Transverse colon (tissue), 4 donors: ENCODE measurements at regions not wholly inside any gene's neighbourhood (a gene's known extent, or its start where the extent isn't known, plus 50 kb on each side); places are given as distances from the start of the nearest gene placed in this dataset.

Experiments used
- DNase-seq: peaks from one replicate; pipeline ENCODE4 v3.0.0-alpha.2; 2019
- H3K27ac ChIP-seq, 4 donors: fragments of 200-600 bp; sonication (generic); 2 replicates each; pipeline ENCODE4 v1.5.1; 2016 to 2018; ENCODE audit warnings: inconsistent platforms in 4 of 4
- H3K27me3 ChIP-seq: fragments of 200-600 bp; sonication (generic); 2 replicates; pipeline ENCODE4 v1.5.1; 2017; ENCODE audit warnings: inconsistent platforms
- H3K36me3 ChIP-seq, 4 donors: fragments of 200-600 bp; sonication (generic); 2 replicates each; pipeline ENCODE4 v1.5.1; 2017 to 2019; ENCODE audit warnings: inconsistent platforms in 4 of 4
- H3K4me1 ChIP-seq, 4 donors: fragments of 200-600 bp; sonication (generic); 2 replicates each; pipeline ENCODE4 v1.5.1; 2017 to 2020; ENCODE audit warnings: inconsistent platforms in 4 of 4
- H3K4me3 ChIP-seq, 4 donors: fragments of 200-600 bp; sonication (generic); 1 replicate in 1 of 4; 2 replicates in 3 of 4; pipeline versions ENCODE4 v1.5.1 to v1.6.1; 2017 to 2019; ENCODE audit warnings: inconsistent platforms in 4 of 4
- H3K9me3 ChIP-seq, 2 donors: fragments of 200-600 bp; sonication (generic); 2 replicates each; pipeline ENCODE4 v1.5.1; 2017 to 2019; ENCODE audit warnings: inconsistent platforms in 2 of 2
- CTCF ChIP-seq, 5 experiments: fragments of 200-600 bp in 3 of 5; fragments of 450-650 bp in 2 of 5; sonication (generic) in 3 of 5; IDR thresholded peaks; 1 replicate in 2 of 5; 2 replicates in 3 of 5; pipeline ENCODE4 v1.5.1; 2016 to 2017; ENCODE audit warnings: antibody characterized with exemption in 5 of 5, inconsistent platforms in 3 of 5, mild to moderate bottlenecking in 2 of 5, moderate library complexity in 1 of 5
- EP300 ChIP-seq: sonication (generic); formaldehyde crosslinking; IDR thresholded peaks from one replicate; pipeline ENCODE4 v1.6.1; 2017; ENCODE audit warnings: antibody characterized with exemption, low read depth
- POLR2A ChIP-seq: fragments of 450-650 bp; IDR thresholded peaks from one replicate; pipeline ENCODE4 v1.6.1; 2016; ENCODE audit warnings: antibody characterized with exemption, mild to moderate bottlenecking, moderate library complexity
- POLR2AphosphoS5 ChIP-seq, 3 donors: sonication (generic); formaldehyde crosslinking; IDR thresholded peaks; one replicate each; pipeline ENCODE4 v1.6.1; 2016; ENCODE audit warnings: antibody characterized with exemption in 3 of 3
- WGBS, 2 donors: methylation state at CpG; one replicate each; pipeline ENCODE4 v1.1.5; 2018; ENCODE audit warnings: low coverage in 1 of 2; 5-methylcytosine and 5-hydroxymethylcytosine counted together
- in situ Hi-C, 4 donors: fragments of 200-750 bp; cut with MboI; loops; one replicate each; pipeline versions ENCODE4 v1.15.0 to v1.15.1; 2017; ENCODE audit warnings: low sequenced_read_pairs in 3 of 4, low pct_ligation_motif_present in 1 of 4, low pct_unique_long_range_greater_than_20kb in 1 of 4
- intact Hi-C: fragments of 100-400 bp; cut with DNase I; formaldehyde crosslinking; loops from one replicate; pipeline ENCODE4 v1.15.1; 2023; ENCODE audit warnings: low total_unique reads

GRCh38 chr4:35614120-35614519 lies 630.2 kb downstream of the ARAP2 start:
- no peak overlapping the region for H3K4me3 ChIP-seq
- in situ Hi-C loops (no loop called here), intact Hi-C loops (no loop called here)
- DNase-seq: no peak
- TF ChIP-seq POLR2A (no peak), POLR2AphosphoS5 (IDR thresholded peaks at IDR 0.05) (no peak), CTCF (IDR thresholded peaks at IDR 0.05) (no peak), EP300 (no peak)
- no peaks in the 10 kb centered on the region for H3K4me1 ChIP-seq
- no peaks in the 10 kb centered on the region for H3K27me3 ChIP-seq
- no peak overlapping the region for H3K27ac ChIP-seq
- WGBS, 2 donors: 63 to 67% methylated on average over 2 of the region's 2 CpGs
- H3K36me3 ChIP-seq: no peaks in the 10 kb centered on the region
- no peaks in the 10 kb centered on the region for H3K9me3 ChIP-seq

GRCh38 chr4:35639929-35640328 lies 604.4 kb downstream of the ARAP2 start:
- DNase-seq: no peak
- no peaks in the 10 kb centered on the region for H3K9me3 ChIP-seq
- no peak overlapping the region for H3K4me3 ChIP-seq
- no peaks in the 10 kb centered on the region for H3K4me1 ChIP-seq
- WGBS, 2 donors: 56 to 72% methylated on average over 3 of the region's 3 CpGs
- intact Hi-C loops: no loop called here
- H3K27ac ChIP-seq: no peak overlapping the region
- no peaks in the 10 kb centered on the region for H3K27me3 ChIP-seq
- in situ Hi-C loops: no loop called here
- no peak for TF ChIP-seq POLR2AphosphoS5 (IDR thresholded peaks at IDR 0.05)
- H3K36me3 ChIP-seq: no peaks in the 10 kb centered on the region

GRCh38 chr4:35643661-35644060 lies 600.7 kb downstream of the ARAP2 start:
- Histone ChIP-seq H3K27ac (no peak overlapping the region), H3K9me3 (no peaks in the 10 kb centered on the region), H3K36me3 (no peaks in the 10 kb centered on the region), H3K27me3 (no peaks in the 10 kb centered on the region), H3K4me3 (no peak overlapping the region), H3K4me1 (no peaks in the 10 kb centered on the region)
- intact Hi-C loops: no loop called here
- no peak for TF ChIP-seq EP300
- no peak for TF ChIP-seq POLR2AphosphoS5 (IDR thresholded peaks at IDR 0.05)
- TF ChIP-seq POLR2A: no peak
- TF ChIP-seq CTCF (IDR thresholded peaks at IDR 0.05): no peak
- in situ Hi-C loops: no loop called here
- DNase-seq: no peak

GRCh38 chr4:35644591-35644990 lies 599.7 kb downstream of the ARAP2 start:
- DNase-seq: no peak

More at GRCh38 chr4:35644591-35644990, 599.7 kb downstream of the ARAP2 start:
- Histone ChIP-seq H3K36me3 (no peaks in the 10 kb centered on the region), H3K4me1 (no peaks in the 10 kb centered on the region), H3K27me3 (no peaks in the 10 kb centered on the region), H3K27ac (no peak overlapping the region), H3K4me3 (no peak overlapping the region), H3K9me3 (no peaks in the 10 kb centered on the region)
- TF ChIP-seq EP300: no peak
- TF ChIP-seq CTCF (IDR thresholded peaks at IDR 0.05): no peak
- TF ChIP-seq POLR2A: no peak
- TF ChIP-seq POLR2AphosphoS5 (IDR thresholded peaks at IDR 0.05): no peak
- intact Hi-C loops (no loop called here), in situ Hi-C loops (no loop called here)
